Kidney epithelial cell (primary cell): ENCODE measurements at regions not wholly inside any gene's neighbourhood (a gene's known extent, or its start where the extent isn't known, plus 50 kb on each side); places are given as distances from the start of the nearest gene placed in this dataset.

ENCODE experiments used
- DNase-seq: peaks from one replicate; pipeline ENCODE4 v3.0.0-alpha.2; 2010; ENCODE audit warnings: low read depth
- H3K27me3 ChIP-seq: 2 replicates; pipeline ENCODE4 v1.6.0; 2011; ENCODE audit warnings: low read length; ENCODE audit not compliant: control insufficient read depth, insufficient read depth
- H3K36me3 ChIP-seq: 2 replicates; pipeline ENCODE4 v1.5.1; 2011; ENCODE audit warnings: low read length; ENCODE audit not compliant: control insufficient read depth, insufficient read depth
- H3K4me3 ChIP-seq: 2 replicates; pipeline ENCODE4 v1.5.1; 2011; ENCODE audit warnings: low read depth, mild to moderate bottlenecking, control low read depth, low read length
- TF ChIP-seq, protein P1 (sequence below): IDR thresholded peaks from 2 replicates; pipeline ENCODE4 v1.5.1; 2011; ENCODE audit warnings: mild to moderate bottlenecking, moderate library complexity, low read length, control low read depth, inconsistent platforms; ENCODE audit not compliant: insufficient read depth, poor library complexity, severe bottlenecking

DNA sequence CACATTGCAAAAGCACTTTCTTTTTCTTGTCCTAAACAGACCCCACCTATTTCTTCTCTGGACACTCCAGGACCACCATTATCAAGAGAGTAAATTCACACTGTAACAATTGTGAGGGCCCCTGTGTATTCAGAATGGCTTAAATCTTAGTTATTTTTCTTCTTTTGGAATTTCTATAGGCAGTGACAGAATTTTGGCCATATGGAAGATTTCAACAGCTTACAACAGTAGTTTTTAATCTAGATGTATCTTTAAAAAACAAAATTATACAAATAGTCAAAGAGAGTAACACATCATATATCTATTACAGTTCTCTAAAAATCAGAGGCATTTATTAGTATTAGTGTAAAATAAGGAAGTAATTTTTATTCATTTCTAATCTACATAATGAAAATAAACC lies 482.1 kb downstream of the LIG4 start:
- Histone ChIP-seq H3K36me3 (no peaks in the 10 kb centered on the region), H3K4me3 (no peak overlapping the region), H3K27me3 (no peaks in the 10 kb centered on the region)
- TF ChIP-seq, protein P1, sequence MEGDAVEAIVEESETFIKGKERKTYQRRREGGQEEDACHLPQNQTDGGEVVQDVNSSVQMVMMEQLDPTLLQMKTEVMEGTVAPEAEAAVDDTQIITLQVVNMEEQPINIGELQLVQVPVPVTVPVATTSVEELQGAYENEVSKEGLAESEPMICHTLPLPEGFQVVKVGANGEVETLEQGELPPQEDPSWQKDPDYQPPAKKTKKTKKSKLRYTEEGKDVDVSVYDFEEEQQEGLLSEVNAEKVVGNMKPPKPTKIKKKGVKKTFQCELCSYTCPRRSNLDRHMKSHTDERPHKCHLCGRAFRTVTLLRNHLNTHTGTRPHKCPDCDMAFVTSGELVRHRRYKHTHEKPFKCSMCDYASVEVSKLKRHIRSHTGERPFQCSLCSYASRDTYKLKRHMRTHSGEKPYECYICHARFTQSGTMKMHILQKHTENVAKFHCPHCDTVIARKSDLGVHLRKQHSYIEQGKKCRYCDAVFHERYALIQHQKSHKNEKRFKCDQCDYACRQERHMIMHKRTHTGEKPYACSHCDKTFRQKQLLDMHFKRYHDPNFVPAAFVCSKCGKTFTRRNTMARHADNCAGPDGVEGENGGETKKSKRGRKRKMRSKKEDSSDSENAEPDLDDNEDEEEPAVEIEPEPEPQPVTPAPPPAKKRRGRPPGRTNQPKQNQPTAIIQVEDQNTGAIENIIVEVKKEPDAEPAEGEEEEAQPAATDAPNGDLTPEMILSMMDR, result no peak
- DNase-seq, result no peak

DNA sequence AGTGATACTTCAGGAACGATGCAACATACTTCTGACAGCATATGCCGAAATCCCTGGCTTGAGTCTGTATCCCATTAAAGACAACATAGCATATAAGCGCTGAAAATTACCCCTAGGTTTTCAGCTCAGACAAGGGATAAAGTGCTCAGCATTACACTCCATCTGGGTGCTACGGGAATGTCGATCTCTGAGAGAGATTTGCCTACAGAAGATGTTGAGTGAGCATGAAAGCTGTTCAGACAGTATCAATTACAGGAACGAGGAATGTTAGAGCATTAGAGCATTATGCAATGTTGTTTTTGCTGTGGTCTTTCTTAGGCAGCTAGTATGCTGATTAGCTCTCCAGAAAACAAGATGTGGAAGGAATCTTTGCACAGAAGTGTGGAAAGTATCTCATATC lies 484.5 kb downstream of the LIG4 start:
- TF ChIP-seq, protein P1, result no peak
- Histone ChIP-seq H3K27me3 (no peaks in the 10 kb centered on the region), H3K4me3 (no peak overlapping the region), H3K36me3 (no peaks in the 10 kb centered on the region)
- no peak for DNase-seq

DNA sequence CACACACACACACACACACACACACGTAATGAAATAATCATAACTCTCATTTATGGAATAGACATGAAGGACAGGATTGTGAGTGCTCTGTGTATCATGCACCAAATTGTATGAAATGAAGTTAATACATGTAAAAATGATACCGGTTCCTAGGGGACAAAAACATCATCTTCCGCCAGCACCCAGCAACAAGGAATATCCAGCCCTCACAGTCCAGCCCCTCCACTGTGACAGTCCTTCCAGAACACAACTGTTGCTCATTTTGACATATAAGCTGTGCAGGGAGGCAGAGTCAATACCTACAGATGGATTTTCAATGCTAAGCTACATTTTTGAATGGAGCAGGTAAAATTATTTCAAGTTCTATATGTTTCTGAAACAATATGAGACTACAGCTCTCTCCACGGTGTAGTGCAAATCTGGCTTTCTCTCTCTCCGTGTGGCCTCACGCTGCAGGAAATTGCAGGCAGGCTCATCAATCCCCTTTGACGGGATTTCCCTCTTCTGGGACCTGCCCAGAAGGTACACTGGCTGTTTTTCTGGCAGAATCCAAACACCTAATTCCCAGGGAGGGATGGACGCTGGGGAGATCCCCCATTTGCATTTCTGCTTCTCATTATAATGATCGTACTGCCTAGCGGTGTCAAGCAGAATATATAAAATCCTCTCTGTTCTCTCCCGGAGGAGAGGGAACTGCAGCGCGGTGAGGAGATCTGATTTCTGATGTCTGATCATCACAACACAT lies 494.0 kb downstream of the LIG4 start:
- peak overlapping the region; percentile 21 for H3K4me3 ChIP-seq
- no peaks in the 10 kb centered on the region for H3K27me3 ChIP-seq
- TF ChIP-seq, protein P1, result no peak
- DNase-seq, result no peak
- H3K36me3 ChIP-seq, result no peaks in the 10 kb centered on the region

DNA sequence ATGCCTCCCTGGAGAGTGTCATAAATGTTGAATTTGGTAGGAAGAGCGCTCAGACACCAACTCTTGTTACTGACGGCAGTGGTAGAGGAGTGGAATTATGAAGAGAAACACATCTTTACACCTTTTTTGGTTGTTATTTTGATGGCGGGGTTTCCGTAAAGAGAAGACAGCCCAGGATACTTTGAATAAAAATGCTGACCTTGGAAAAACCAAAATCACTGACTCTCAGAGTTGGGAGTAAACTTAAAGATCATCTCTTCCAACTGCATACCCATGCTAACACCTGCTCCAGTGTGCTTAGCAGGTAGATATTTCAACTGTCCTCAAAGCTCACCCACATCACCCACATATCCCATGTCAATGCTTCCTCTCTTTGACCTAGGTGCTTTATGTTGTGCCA lies 498.6 kb downstream of the LIG4 start:
- TF ChIP-seq, protein P1, result no peak
- H3K27me3 ChIP-seq, result no peaks in the 10 kb centered on the region
- DNase-seq, result no peak
- H3K4me3 ChIP-seq, result no peak overlapping the region
- H3K36me3 ChIP-seq, result no peaks in the 10 kb centered on the region

DNA sequence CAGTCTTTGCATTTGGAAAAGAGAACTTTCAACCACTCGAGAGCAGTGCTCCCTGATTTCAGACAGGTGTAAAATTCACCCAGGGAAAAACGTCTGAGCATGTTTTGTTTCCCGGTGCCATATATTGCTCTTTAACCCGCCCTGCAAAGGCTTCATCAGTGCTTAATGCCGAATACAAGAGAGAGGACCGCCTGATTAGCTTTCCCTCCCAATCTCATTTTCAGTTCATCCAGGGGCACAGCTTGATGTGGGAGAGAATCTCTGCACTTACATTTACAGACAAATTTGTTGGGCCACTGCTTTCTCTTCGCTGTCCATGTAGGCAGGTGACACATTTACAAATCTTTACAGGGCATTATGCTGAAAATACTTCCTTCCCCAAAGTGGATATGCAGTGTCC lies 499.1 kb downstream of the LIG4 start:
- TF ChIP-seq, protein P1, result no peak
- Histone ChIP-seq H3K27me3 (no peaks in the 10 kb centered on the region), H3K4me3 (no peak overlapping the region), H3K36me3 (no peaks in the 10 kb centered on the region)
- DNase-seq, result no peak

DNA sequence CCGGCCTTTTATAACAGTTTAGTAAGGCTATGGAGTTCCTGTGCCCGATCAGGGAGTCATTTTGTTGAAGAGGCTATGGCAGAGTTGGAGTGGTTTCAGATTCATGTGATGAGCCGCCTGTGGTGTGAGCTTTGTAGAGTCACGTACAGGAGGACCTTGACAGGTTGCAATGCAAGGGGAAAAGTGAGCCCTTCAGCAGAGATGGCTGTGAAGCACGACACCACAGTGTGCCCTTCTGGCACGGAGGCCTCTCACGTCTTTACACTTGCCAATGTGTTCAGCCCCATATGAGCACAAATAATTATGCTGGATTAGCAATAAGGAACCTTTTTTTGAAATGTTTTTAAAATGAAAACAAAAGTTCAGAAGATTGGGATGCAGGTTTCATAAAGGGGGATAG lies 499.8 kb downstream of the LIG4 start:
- no peak overlapping the region for H3K4me3 ChIP-seq
- no peaks in the 10 kb centered on the region for H3K27me3 ChIP-seq
- TF ChIP-seq, protein P1, result no peak
- DNase-seq, result no peak
- H3K36me3 ChIP-seq, result no peaks in the 10 kb centered on the region
